Fibroblast of gingiva (primary cell): ENCODE measurements at regions not wholly inside any gene's neighbourhood (a gene's known extent, or its start where the extent isn't known, plus 50 kb on each side); places are given as distances from the start of the nearest gene placed in this dataset.
"Not testable (repeated sequence)": the region's sequence is repeated elsewhere in the genome, so short reads cannot be mapped to it uniquely, and the experiment has no call there.

ENCODE experiments used
- DNase-seq: peaks from one replicate; pipeline ENCODE4 v3.0.0-alpha.2; 2011; ENCODE audit warnings: low read depth

- no peak for DNase-seq
Measured at GRCh38 chr2:45114221-45114955, 105.1 kb upstream of the SIX2 start.

- DNase-seq, result no peak
Measured at GRCh38 chr2:45112750-45113149, 103.5 kb upstream of the SIX2 start.

- DNase-seq, result no peak
Measured at GRCh38 chr2:45105050-45105582, 95.9 kb upstream of the SIX2 start.

- peak; percentile 14 for DNase-seq
Measured at GRCh38 chr2:45104429-45104828, 95.2 kb upstream of the SIX2 start.

- DNase-seq, result peak; percentile 87
Measured at GRCh38 chr2:45103351-45104345, 94.4 kb upstream of the SIX2 start.

- peak; percentile 82 for DNase-seq
Measured at GRCh38 chr2:45102579-45103117, 93.4 kb upstream of the SIX2 start.

- peak; percentile 18 for DNase-seq
Measured at GRCh38 chr2:45102141-45102540, 92.9 kb upstream of the SIX2 start.

GRCh38 chr2:45096996-45097395 lies 87.7 kb upstream of the SIX2 start:
- DNase-seq, result no peak

- DNase-seq, result not testable (repeated sequence)
Measured at GRCh38 chr2:45096038-45096437, 86.8 kb upstream of the SIX2 start.

- no peak for DNase-seq
Measured at GRCh38 chr2:45093663-45094062, 84.4 kb upstream of the SIX2 start.

GRCh38 chr2:45093181-45093580 lies 83.9 kb upstream of the SIX2 start:
- no peak for DNase-seq

- no peak for DNase-seq
Measured at GRCh38 chr2:45089554-45090261, 80.5 kb upstream of the SIX2 start.

- DNase-seq, result no peak
Measured at GRCh38 chr2:45085487-45085886, 76.2 kb upstream of the SIX2 start.

GRCh38 chr2:45084361-45085020 lies 75.2 kb upstream of the SIX2 start:
- no peak for DNase-seq

GRCh38 chr2:45083175-45083574 lies 73.9 kb upstream of the SIX2 start:
- DNase-seq, result no peak

- no peak for DNase-seq
Measured at GRCh38 chr2:45074713-45075112, 65.5 kb upstream of the SIX2 start.

GRCh38 chr2:45072862-45073237 lies 63.6 kb upstream of the SIX2 start:
- no peak for DNase-seq

GRCh38 chr2:45072064-45072861 lies 63.0 kb upstream of the SIX2 start:
- DNase-seq, result no peak

- peak; percentile 23 for DNase-seq
Measured at GRCh38 chr2:45070113-45070652, 60.9 kb upstream of the SIX2 start.

- no peak for DNase-seq
Measured at GRCh38 chr2:45069684-45070083, 60.4 kb upstream of the SIX2 start.
